HepG2 (cell line): ENCODE measurements at regions not wholly inside any gene's neighbourhood (a gene's known extent, or its start where the extent isn't known, plus 50 kb on each side); places are given as distances from the start of the nearest gene placed in this dataset.

Experiments used
- ATAC-seq: fragments of 200-7000 bp; cut with Tn5 transposase; 3 replicates; pipeline ENCODE4 v1.9.1; 2020; ENCODE audit warnings: mild to moderate bottlenecking, moderate library complexity
- BruUV-seq: library from RNA; stranded (reverse); fragments of 400-500 nt; replicated peaks from 2 replicates; lab custom pipeline; 2021; lab: Mats Ljungman, UMichigan
- CTCF ChIA-PET: fragments of 300-600 bp; formaldehyde crosslinking; extraction: SDS; loops from one replicate; lab custom pipeline; 2021; ENCODE audit warnings: low total read pairs, inconsistent platforms, low intra/inter-chr PET ratio; lab: Yijun Ruan, JAX
- POLR2A ChIA-PET: fragments of 350-600 bp; sonication (Branson Sonifier 250); formaldehyde crosslinking; loops from one replicate; lab custom pipeline; 2020; ENCODE audit warnings: antibody characterized with exemption, inconsistent platforms; lab: Yijun Ruan, JAX
- DNase-seq: peaks from one replicate; pipeline ENCODE4 v3.0.0-alpha.2; 2015; ENCODE audit warnings: low spot score
- FAIRE-seq: peaks from 3 replicates; lab custom pipeline; 2011; peaks lifted over from hg19 to GRCh38; lab: Jason Lieb, UNC
- H2AFZ ChIP-seq: one replicate; pipeline ENCODE4 v1.6.1; 2011; ENCODE audit warnings: low read length, inconsistent platforms
- H3K27ac ChIP-seq: fragments of 300-600 bp; 3 replicates; pipeline ENCODE4 v1.8.0; 2011; ENCODE audit warnings: mixed run types, mild to moderate bottlenecking, mixed read lengths, low read length, inconsistent platforms; ENCODE audit not compliant: insufficient read depth; ENCODE audit errors: extremely low read length
- H3K27me3 ChIP-seq, 2 experiments: fragments of 200-600 bp in 1 of 2; 2 replicates in 1 of 2; 3 replicates in 1 of 2; pipeline versions ENCODE4 v1.6.0 to v1.8.0; 2011; ENCODE audit warnings: low read length in 2 of 2, mild to moderate bottlenecking in 2 of 2, moderate library complexity in 2 of 2, inconsistent platforms in 1 of 2; ENCODE audit not compliant: insufficient read depth in 2 of 2, control insufficient read depth in 1 of 2
- H3K36me3 ChIP-seq, 2 experiments: fragments of 200-600 bp in 1 of 2; replicated peaks in 1 of 2; 2 replicates in 1 of 2; 3 replicates in 1 of 2; pipeline versions ENCODE4 v1.5.1 to v1.8.0; 2011; ENCODE audit warnings: low read length in 2 of 2, inconsistent platforms in 1 of 2; ENCODE audit not compliant: insufficient read depth in 2 of 2, control insufficient read depth in 1 of 2
- H3K4me1 ChIP-seq: 2 replicates; pipeline ENCODE4 v1.5.1; 2012; ENCODE audit warnings: low read length, inconsistent platforms; ENCODE audit not compliant: insufficient read depth
- H3K4me2 ChIP-seq: 2 replicates; pipeline ENCODE4 v1.6.0; 2011; ENCODE audit warnings: low read depth, low read length, inconsistent platforms
- H3K4me3 ChIP-seq, 3 experiments: fragments of 200-600 bp in 1 of 3; sonication (generic), shearing (Covaris generic) in 1 of 3; replicated peaks in 1 of 3; 2 replicates each; pipeline ENCODE4 v1.5.1; 2011 to 2016; ENCODE audit warnings: low read length in 3 of 3, inconsistent platforms in 2 of 3, low read depth in 2 of 3, mild to moderate bottlenecking in 2 of 3, control low read depth in 1 of 3, mixed read lengths in 1 of 3; ENCODE audit not compliant: insufficient read depth in 1 of 3
- H3K79me2 ChIP-seq: one replicate; pipeline ENCODE4 v1.6.1; 2011; ENCODE audit warnings: low read length, inconsistent platforms; ENCODE audit not compliant: insufficient read depth
- H3K9ac ChIP-seq: 2 replicates; pipeline ENCODE4 v1.6.0; 2011; ENCODE audit warnings: mild to moderate bottlenecking, low read depth, low read length, inconsistent platforms; ENCODE audit not compliant: insufficient read depth
- H3K9me3 ChIP-seq: 2 replicates; pipeline ENCODE4 v1.5.1; 2012; ENCODE audit warnings: mild to moderate bottlenecking, low read length
- H4K20me1 ChIP-seq: 2 replicates; pipeline ENCODE4 v1.6.0; 2011; ENCODE audit warnings: inconsistent platforms, mild to moderate bottlenecking, low read length, moderate library complexity; ENCODE audit not compliant: insufficient read depth
- EEA1 ChIP-seq: sonication (generic); formaldehyde crosslinking; IDR thresholded peaks from 2 replicates; pipeline ENCODE4 v1.5.1; 2020; ENCODE audit warnings: mild to moderate bottlenecking, missing genetic modification reagents, borderline replicate concordance
- FLYWCH1 ChIP-seq: sonication (generic); formaldehyde crosslinking; IDR thresholded peaks from 2 replicates; pipeline ENCODE4 v1.8.1; 2023; ENCODE audit warnings: mild to moderate bottlenecking, missing genetic modification reagents
- GABPA ChIP-seq, 2 experiments: IDR thresholded peaks; 2 replicates each; pipeline ENCODE4 v1.6.1; 2011 to 2016; ENCODE audit warnings: low read depth in 2 of 2, low read length in 1 of 2, missing biosample characterization in 1 of 2, missing genetic modification characterization in 1 of 2
- HDAC1 ChIP-seq: sonication (generic); formaldehyde crosslinking; IDR thresholded peaks from 2 replicates; pipeline ENCODE4 v1.5.1; 2020; ENCODE audit warnings: mild to moderate bottlenecking, missing genetic modification reagents
- HNRNPL ChIP-seq: fragments of 200-400 bp; formaldehyde crosslinking; IDR thresholded peaks from 2 replicates; pipeline ENCODE4 v1.6.1; 2017; ENCODE audit warnings: mild to moderate bottlenecking, low read depth, low read length
- KAT2B ChIP-seq: fragments of 150-350 bp; IDR thresholded peaks from 2 replicates; pipeline ENCODE4 v1.6.1; 2014; ENCODE audit warnings: low read depth, low read length, borderline replicate concordance
- KMT2B ChIP-seq: IDR thresholded peaks from 2 replicates; pipeline ENCODE4 v1.6.1; 2016; ENCODE audit warnings: missing genetic modification reagents, missing compliant biosample characterization
- MYNN ChIP-seq: sonication (generic); formaldehyde crosslinking; IDR thresholded peaks from 2 replicates; pipeline ENCODE4 v1.4.0; 2020; ENCODE audit warnings: mild to moderate bottlenecking, low read depth, missing genetic modification reagents
- SSRP1 ChIP-seq: IDR thresholded peaks from 2 replicates; pipeline ENCODE4 v1.6.1; 2016; ENCODE audit warnings: control low read depth
- ZBTB20 ChIP-seq: sonication (generic); formaldehyde crosslinking; IDR thresholded peaks from 2 replicates; pipeline ENCODE4 v1.8.1; 2023; ENCODE audit warnings: missing genetic modification reagents, low read depth, mild to moderate bottlenecking, borderline replicate concordance
- ZFP82 ChIP-seq: sonication (generic); formaldehyde crosslinking; IDR thresholded peaks from 2 replicates; pipeline ENCODE4 v1.5.1; 2020; ENCODE audit warnings: mild to moderate bottlenecking, missing genetic modification reagents, borderline replicate concordance
- ZKSCAN5 ChIP-seq: sonication (generic); formaldehyde crosslinking; IDR thresholded peaks from 2 replicates; pipeline ENCODE4 v1.5.1; 2020; ENCODE audit warnings: mild to moderate bottlenecking, missing genetic modification reagents
- ZNF326 ChIP-seq: sonication (generic); formaldehyde crosslinking; IDR thresholded peaks from 2 replicates; pipeline ENCODE4 v1.4.0; 2020; ENCODE audit warnings: missing genetic modification reagents, borderline replicate concordance
- ZNF816 ChIP-seq: sonication (generic); formaldehyde crosslinking; IDR thresholded peaks from 2 replicates; pipeline ENCODE4 v1.8.0; 2022; ENCODE audit warnings: missing genetic modification reagents, mild to moderate bottlenecking, borderline replicate concordance
- in situ Hi-C: cut with HindIII; loops from 2 replicates; pipeline ENCODE4 v1.10.0; 2017; ENCODE audit warnings: low pct_unique_long_range_greater_than_20kb; ENCODE audit not compliant: extremely low pct_ligation_motif_present
- intact Hi-C: fragments of 100-400 bp; cut with micrococcal nuclease; formaldehyde crosslinking; loops from one replicate; pipeline ENCODE4 v1.10.0; 2022; ENCODE audit not compliant: unreplicated experiment
- TF ChIP-seq, protein P1 (sequence below): IDR thresholded peaks from 2 replicates; pipeline ENCODE4 v1.6.1; 2018; ENCODE audit warnings: missing genetic modification reagents
- TF ChIP-seq, protein P2 (sequence below): IDR thresholded peaks from 2 replicates; pipeline ENCODE4 v1.6.1; 2016; ENCODE audit warnings: control low read depth
- TF ChIP-seq, protein P3 (sequence below): sonication (generic); formaldehyde crosslinking; IDR thresholded peaks from 2 replicates; pipeline ENCODE4 v1.8.1; 2023; ENCODE audit warnings: mild to moderate bottlenecking, missing genetic modification reagents, borderline replicate concordance
- TF ChIP-seq, protein P4 (sequence below): sonication (generic); formaldehyde crosslinking; IDR thresholded peaks from 2 replicates; pipeline ENCODE4 v1.5.1; 2020; ENCODE audit warnings: missing genetic modification reagents, mild to moderate bottlenecking, borderline replicate concordance
- TF ChIP-seq, protein P5 (sequence below): sonication (generic); formaldehyde crosslinking; IDR thresholded peaks from 2 replicates; pipeline ENCODE4 v1.8.1; 2023; ENCODE audit warnings: mild to moderate bottlenecking, moderate library complexity, missing genetic modification reagents

DNA sequence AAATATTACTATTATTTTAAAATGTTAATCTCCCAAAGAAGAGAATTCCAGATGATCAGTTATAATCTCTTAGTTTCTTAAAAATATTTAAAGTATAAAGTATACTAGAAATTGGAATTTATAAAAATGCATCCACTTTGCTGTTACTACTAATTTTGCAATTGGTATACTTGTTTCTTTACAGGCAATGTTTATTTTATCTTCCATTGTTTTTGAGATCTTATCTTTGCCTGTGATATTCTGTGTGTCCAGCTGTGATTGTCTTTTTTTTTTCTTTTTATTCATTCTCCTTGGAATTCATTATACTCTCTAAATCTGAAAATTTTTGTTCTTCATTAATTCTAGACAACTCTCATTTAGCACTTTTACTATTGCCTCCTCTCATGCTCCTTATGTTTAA is 652.6 kb downstream of the TNS3 start:
- intact Hi-C loops, result no loop called here
- Histone ChIP-seq H3K9me3 (no peaks in the 10 kb centered on the region), H4K20me1 (no peaks in the 10 kb centered on the region), H3K36me3 (no peaks in the 10 kb centered on the region), H3K27me3 (no peaks in the 10 kb centered on the region), H3K27ac (no peak overlapping the region), H2AFZ (no peak overlapping the region), H3K9ac (no peak overlapping the region), H3K4me3 (no peak overlapping the region), H3K4me2 (no peak overlapping the region), H3K4me1 (no peaks in the 10 kb centered on the region), H3K79me2 (no peaks in the 10 kb centered on the region)
- in situ Hi-C loops, result no loop called here
- TF ChIP-seq KAT2B (no peak), ZKSCAN5 (CRISPR knock-in tag) (no peak), HDAC1 (CRISPR knock-in tag) (no peak), ZFP82 (CRISPR knock-in tag) (no peak), MYNN (CRISPR knock-in tag) (no peak), ZNF326 (CRISPR knock-in tag) (no peak), GABPA (IDR thresholded peaks at IDR 0.05; ENCODE audit: low read depth, low read length) (no peak), GABPA (CRISPR knock-in tag; IDR thresholded peaks at IDR 0.05; ENCODE audit: low read depth) (no peak), SSRP1 (CRISPR knock-in tag) (no peak), KMT2B (no peak), FLYWCH1 (CRISPR knock-in tag) (no peak), EEA1 (CRISPR knock-in tag) (no peak), ZBTB20 (CRISPR knock-in tag) (no peak), ZNF816 (CRISPR knock-in tag) (no peak), HNRNPL (no peak)
- TF ChIP-seq, protein P1, sequence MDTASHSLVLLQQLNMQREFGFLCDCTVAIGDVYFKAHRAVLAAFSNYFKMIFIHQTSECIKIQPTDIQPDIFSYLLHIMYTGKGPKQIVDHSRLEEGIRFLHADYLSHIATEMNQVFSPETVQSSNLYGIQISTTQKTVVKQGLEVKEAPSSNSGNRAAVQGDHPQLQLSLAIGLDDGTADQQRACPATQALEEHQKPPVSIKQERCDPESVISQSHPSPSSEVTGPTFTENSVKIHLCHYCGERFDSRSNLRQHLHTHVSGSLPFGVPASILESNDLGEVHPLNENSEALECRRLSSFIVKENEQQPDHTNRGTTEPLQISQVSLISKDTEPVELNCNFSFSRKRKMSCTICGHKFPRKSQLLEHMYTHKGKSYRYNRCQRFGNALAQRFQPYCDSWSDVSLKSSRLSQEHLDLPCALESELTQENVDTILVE, result no peak
- TF ChIP-seq, protein P2, sequence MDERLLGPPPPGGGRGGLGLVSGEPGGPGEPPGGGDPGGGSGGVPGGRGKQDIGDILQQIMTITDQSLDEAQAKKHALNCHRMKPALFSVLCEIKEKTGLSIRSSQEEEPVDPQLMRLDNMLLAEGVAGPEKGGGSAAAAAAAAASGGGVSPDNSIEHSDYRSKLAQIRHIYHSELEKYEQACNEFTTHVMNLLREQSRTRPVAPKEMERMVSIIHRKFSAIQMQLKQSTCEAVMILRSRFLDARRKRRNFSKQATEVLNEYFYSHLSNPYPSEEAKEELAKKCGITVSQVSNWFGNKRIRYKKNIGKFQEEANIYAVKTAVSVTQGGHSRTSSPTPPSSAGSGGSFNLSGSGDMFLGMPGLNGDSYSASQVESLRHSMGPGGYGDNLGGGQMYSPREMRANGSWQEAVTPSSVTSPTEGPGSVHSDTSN (CRISPR knock-in tag), result no peak
- TF ChIP-seq, protein P3, sequence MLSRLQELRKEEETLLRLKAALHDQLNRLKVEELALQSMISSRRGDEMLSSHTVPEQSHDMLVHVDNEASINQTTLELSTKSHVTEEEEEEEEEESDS, result no peak
- TF ChIP-seq, protein P4, sequence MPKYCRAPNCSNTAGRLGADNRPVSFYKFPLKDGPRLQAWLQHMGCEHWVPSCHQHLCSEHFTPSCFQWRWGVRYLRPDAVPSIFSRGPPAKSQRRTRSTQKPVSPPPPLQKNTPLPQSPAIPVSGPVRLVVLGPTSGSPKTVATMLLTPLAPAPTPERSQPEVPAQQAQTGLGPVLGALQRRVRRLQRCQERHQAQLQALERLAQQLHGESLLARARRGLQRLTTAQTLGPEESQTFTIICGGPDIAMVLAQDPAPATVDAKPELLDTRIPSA (CRISPR knock-in tag), result no peak
- TF ChIP-seq, protein P5, sequence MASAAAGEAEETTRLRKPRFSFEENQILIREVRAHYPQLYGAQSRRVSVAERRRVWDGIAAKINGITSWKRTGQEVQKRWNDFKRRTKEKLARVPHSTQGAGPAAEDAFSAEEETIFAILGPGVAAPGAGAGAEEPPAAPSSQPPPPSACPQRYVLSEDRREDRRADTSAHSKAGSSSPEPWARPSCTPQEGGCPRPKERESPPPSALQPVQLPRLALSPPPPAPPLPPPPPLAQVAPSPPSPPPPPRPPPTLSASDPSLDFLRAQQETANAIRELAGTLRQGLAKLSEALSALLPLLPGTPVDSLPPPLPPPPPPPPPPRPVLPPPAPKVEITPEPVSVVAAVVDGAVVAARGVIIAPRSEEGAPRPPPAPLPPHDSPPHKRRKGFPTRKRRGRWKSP (CRISPR knock-in tag), result no peak
- no TSS peak for BruUV-seq
- ChIA-PET CTCF (no interaction called here), POLR2A (no interaction called here)
- ATAC-seq, result no peak
- FAIRE-seq, result no peak
- no peak for DNase-seq
